ENCODE measurements at regions not wholly inside any gene's neighbourhood (a gene's known extent, or its start where the extent isn't known, plus 50 kb on each side); places are given as distances from the start of the nearest gene placed in this dataset.
"Not testable (repeated sequence)": the region's sequence is repeated elsewhere in the genome, so short reads cannot be mapped to it uniquely, and the experiment has no call there.

DNA sequence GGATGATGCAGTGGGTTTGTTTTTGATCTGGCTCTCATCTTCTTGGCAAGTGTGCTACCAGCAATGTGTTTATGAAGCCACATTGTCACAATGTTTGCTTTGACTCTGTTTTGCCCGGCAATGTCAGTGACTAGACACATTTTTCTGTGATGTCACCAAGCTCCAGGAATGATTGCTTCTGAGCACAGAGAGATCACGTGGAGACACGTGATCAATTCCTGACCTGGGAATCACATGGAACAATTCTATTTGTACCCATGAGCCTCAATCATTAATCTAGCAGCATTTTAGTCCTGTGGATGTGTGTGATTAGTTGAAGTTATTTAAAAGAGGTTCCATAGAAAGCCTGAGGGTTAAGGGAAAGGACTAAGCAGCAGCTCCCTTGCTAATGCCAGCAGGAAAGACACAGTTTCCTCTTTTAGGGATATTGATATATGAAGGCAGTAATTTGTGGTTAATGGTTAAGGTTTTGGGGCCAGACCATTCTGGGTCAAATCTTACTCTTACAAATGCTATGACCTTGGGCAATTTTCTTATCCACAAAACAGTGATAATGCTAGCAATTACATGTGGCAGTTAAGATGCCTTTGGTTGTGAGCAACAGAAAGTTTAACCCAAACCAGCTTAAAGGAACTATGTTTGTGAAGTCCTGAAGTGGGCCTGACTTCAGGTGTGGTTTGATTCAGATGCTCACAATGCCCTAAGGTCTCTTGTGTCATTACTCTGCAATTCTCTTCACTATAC is 59.0 kb downstream of the FASLG start:
- H3K27ac ChIP-seq, result no peak overlapping the region
- DNase-seq (ENCODE audit: low read depth, low spot score), result no peak

DNA sequence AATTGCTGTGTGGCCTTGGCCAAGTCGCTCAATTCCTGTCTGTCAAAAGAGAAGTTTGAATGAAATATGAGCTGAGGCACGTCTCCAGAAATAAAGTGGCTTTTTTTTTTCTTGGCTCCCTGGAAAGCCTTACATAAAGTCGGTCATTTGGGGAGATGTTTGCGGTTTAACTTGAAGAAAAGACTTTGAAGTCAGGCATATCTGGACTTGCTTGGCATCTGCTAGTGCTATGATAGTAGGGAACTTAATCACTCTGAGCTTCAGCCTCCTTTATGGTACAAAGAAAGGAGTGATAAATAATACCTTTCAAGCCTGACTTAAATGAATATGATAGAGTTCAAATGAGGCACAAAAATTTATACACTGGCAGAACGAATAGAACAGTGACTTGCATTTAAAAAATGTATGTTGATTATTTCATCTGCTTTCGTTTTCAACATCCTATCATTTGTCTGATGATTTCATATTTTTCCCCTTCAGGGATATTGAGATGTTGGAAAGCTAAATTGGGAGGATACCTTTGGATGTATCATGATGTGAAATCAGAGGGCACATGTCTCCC is 60.2 kb downstream of the FASLG start:
- peak overlapping the region; percentile 63 for H3K27ac ChIP-seq
- peak; percentile 83 for DNase-seq (ENCODE audit: low read depth, low spot score)

DNA sequence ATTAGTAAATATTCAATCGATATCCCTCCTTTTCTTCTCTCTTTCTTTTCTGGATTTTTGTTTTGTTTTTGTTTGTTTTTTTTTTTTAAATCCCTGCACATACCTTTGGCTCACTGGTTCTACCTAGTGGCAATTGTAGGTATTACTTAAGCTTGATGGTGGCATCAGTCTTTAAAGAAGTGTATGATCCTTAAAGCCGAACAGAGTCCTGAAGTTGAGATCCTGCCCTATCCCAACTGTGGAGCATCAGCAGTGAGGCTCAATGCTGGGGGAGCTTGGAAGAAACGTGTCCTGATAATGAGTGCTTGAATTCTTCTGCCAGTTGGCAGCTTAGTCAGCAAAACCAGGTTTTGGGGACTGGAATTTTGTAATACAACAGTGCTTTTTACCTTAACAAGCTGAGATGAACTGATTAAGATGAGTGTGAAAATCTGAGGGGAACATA is 60.8 kb downstream of the FASLG start:
- H3K27ac ChIP-seq, result peak overlapping the region; percentile 63
- DNase-seq (ENCODE audit: low read depth, low spot score), result no peak

DNA sequence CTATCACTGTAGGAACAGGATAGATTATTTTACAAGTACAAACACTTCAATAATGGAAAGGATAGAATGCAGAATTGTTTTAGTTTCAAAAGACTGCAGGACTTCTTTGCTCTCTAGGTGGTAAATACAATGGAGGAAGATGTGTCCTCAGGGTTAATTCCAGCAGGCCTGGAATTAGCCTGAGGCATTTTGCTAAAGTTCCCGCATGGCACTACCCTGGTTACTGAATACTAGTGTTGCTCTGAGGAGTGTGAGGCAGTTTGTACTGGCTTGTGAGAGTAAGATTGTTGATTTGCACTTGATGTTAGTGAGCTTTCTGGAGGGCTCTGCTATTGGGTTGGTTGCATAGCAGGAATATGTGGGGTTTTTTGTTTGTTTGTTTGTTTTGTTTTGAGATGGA is 61.4 kb downstream of the FASLG start:
- peak overlapping the region; percentile 63 for H3K27ac ChIP-seq
- DNase-seq (ENCODE audit: low read depth, low spot score), result no peak

DNA sequence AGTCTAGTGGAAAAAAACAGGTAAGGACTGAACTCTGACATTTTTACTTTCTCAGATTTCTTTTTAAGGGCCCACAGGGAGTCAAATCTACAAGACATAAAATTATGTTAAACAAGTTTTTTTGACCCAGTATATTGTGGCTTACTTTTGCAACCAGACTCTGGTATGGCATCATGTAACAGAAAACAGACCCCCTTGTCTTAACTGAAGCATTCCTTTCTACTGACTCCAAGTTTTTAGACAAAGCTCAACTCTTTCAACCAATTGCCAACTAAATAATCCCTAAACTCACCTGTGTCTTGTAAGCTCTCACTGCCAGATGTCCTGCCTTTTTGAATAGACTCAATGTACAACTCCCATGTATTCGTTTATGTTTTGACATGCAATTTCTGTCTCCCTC is 64.3 kb downstream of the FASLG start:
- H3K27ac ChIP-seq, result no peak overlapping the region
- no peak for DNase-seq (ENCODE audit: low read depth, low spot score)

DNA sequence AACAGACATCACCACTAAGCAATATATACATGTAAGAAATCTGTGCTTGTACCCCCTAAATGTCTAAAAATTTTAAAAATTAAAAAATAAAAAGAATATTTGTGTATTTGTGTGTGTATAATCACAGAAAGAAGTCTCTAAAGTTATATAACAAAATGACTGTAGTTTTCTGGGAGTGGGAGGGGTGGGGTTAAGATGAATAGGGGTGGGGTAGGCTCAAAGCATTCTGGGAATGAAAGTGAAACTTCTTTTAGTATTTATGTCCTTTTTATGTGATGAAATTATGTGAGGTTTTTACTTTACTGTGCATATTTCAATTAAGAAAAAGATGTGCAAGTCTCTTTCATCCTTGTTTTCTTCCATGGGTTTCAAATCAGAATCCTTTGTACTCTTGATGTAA is 65.3 kb downstream of the FASLG start:
- no peak for DNase-seq (ENCODE audit: low read depth, low spot score)
- no peak overlapping the region for H3K27ac ChIP-seq

DNA sequence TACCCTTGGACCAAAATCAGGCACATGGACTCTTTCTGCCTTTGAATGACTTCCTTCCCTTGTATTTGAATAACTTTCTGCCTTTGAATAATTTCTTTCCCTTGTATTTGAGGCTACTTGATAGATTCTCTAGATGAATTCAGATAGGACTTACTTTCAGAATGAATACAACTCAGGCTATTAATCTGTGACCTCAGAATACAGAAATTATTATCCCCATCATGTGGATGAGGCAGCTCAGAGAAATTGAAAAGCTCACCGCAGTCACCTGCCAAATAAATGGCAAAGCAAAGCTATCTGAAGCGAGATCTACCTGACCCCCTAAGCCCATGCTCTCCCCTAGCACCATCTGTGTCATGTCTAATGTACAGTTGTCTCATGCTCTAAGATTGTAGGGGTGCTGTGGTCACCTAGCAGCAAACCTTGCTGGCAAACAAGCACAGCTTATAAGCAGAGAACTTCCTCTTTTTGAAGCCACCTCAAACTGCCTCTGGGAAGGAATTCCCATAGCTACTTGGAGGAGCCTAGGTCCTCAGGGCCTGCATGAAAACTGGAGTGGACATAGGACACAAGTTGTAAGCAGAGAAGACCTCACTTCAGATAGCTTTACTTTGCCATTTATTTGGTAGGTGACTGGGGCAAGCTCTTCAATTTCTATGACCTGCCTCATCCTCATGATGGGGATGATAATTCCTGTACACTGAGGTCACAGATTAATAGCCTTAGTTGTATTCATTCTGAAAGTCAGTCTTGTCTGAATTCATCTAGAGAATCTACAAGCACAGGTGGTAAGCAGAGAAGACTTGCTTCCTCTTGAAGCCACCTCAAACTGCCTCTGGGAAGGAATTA is 66.1 kb downstream of the FASLG start:
- no peak for DNase-seq (ENCODE audit: low read depth, low spot score)
- H3K27ac ChIP-seq, result no peak overlapping the region

DNA sequence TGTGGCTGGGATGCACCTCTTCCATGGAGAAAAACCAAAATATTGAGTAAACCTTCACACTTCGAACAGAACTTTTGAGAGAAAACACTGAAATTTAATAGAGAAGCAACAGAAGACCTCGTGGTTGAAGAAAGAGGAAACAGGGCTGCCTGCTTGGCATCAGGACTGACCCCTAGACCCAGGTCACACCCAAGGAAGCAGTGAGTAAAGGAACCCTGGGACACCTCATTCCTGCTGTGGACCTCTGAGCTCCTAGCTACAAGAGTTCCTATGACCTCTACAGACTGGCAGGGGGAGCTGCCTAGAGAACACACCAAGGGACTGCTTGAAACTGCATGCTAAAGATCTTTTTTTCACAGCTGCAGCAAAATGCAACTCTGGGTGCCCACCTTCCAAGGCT is 67.8 kb downstream of the FASLG start:
- no peak for DNase-seq (ENCODE audit: low read depth, low spot score)

DNA sequence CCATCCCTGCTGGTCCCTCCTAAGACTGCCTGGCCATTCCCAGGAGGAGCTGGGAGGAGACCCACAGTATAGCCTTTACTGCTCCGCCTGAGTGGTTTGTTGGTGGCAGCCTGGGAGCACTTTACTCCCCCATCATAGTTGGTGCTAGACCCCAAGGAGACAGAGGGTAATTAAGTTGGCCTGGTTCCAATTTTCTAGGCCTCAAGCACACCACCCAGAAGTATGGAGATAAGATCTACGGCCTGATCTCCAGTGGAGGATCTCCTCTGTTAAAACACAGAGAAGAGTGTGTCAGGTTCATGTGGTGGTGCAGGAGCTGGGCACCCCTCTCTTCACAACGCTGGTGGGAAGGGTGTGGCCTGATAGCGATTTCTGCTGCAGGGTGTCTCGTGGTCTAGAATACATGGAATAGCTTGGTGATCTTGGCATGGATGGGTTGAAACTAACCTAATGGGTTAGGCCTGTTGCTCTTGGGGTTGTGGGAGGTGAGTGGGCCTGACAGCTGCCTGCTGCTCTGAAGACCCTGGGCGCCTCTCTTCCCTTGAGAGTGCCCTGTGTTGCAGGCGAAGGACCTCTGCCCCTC is 68.5 kb downstream of the FASLG start:
- H3K27ac ChIP-seq, result no peak overlapping the region

More for the DNA sequence above, 67.8 kb downstream of the FASLG start:
- H3K27ac ChIP-seq, result no peak overlapping the region

DNA sequence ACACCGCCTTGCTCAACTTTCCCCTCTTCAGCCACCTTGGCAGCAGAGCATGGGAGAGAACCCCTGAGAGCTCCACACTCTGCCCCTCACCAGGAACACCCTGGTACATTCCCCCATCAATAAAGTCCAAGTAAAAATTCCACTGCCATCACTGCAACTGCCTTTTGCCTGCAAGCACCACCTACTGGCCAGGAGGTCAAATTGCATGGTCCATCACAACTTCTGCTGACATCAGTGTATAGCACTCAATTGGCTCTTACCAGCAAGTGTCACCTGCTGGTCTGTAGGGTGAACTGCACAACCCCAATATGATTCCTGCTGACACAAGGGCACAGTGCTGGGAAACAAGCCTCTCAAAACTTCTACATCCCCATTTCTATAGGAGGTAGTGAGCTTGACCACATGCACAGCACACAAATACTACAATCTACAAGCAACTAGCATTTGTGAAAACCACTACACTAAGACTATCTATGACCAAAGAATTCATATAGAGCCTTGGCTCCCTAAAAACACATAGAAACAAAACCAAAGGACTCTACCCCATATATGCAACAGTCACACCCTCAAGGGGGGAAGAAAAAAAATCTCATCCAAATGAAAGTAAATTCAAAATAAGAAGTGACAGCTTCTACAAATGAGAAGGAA is 69.2 kb downstream of the FASLG start:
- DNase-seq (ENCODE audit: low read depth, low spot score), result no peak
- H3K27ac ChIP-seq, result no peak overlapping the region

More for the DNA sequence above, 68.5 kb downstream of the FASLG start:
- DNase-seq (ENCODE audit: low read depth, low spot score), result no peak

DNA sequence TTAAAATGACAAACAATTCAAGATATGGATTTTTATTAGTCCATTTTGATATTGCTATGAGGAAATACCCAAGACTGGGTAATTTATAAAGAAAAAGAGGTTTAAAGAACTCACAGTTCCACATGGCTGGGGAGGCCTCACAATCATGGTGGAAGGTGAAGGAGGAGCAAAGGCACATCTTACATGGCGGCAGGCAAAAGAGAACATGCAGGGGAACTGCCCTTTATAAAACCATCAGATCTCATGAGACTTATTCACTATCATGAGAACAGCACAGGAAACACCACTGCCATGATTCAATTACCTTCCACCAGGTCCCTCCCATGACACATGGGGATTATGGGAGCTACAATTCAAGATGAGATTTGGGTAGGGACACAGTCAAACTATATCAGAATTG is 69.8 kb downstream of the FASLG start:
- DNase-seq (ENCODE audit: low read depth, low spot score); H3K27ac ChIP-seq: not testable (repeated sequence)

DNA sequence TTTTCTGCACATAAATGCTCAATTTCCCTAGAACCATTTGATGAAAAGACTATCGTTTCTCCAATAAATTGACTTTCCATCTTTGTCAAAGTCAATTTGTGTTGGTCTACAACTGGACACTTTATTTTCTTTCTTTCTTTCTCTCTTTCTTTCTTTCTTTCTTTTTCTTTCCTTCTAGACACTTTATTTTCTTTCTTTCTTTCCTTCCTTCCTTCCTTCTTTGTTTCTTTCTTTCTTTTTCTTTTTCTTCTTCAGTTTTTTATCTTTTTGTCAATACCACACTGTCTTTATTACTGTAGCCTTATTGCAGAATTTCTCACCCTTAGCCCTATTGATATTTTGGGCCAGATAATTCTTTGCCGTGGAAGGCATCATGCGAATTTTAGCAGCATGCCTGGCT is 73.5 kb downstream of the FASLG start:
- no peak overlapping the region for H3K27ac ChIP-seq
- DNase-seq (ENCODE audit: low read depth, low spot score), result no peak

DNA sequence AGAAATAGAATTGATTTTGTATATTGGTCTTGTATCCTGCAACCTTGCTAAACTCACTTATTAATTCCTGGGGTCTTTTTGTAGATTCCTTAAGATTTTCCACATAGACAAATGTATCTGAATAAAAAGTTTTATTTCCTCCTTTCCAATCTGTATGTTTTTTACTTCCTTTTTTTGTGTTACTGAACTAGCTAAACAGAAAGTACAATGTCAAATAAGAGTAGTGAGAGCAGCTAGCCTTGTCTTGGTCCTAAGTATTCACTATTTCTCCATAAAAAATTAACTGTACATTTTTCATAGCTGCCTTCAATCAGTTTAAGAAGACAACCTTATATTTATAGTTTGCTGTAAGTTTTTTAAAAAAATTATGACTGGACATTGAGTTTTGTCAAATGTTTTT is 74.9 kb downstream of the FASLG start:
- DNase-seq (ENCODE audit: low read depth, low spot score), result no peak
- H3K27ac ChIP-seq, result no peak overlapping the region

DNA sequence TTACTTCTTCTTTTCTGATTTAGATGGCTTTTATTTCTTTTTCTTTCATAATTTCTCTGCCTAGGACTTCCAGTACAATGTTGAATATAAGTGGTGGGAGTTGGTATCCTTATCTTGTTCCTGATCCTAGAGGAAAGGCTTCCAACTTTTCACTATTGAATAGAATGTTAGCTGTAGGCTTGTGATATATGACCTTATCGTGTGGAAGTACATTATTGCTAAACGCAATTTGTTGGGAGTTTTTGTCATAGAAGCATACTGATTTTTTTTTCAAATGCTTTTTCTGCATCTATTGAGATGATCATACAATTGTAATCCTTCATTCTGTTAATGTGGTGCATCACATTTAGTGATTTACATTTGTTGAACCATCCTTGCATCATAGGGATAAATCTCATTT is 79.5 kb downstream of the FASLG start:
- DNase-seq (ENCODE audit: low read depth, low spot score), result no peak
- H3K27ac ChIP-seq, result no peak overlapping the region

DNA sequence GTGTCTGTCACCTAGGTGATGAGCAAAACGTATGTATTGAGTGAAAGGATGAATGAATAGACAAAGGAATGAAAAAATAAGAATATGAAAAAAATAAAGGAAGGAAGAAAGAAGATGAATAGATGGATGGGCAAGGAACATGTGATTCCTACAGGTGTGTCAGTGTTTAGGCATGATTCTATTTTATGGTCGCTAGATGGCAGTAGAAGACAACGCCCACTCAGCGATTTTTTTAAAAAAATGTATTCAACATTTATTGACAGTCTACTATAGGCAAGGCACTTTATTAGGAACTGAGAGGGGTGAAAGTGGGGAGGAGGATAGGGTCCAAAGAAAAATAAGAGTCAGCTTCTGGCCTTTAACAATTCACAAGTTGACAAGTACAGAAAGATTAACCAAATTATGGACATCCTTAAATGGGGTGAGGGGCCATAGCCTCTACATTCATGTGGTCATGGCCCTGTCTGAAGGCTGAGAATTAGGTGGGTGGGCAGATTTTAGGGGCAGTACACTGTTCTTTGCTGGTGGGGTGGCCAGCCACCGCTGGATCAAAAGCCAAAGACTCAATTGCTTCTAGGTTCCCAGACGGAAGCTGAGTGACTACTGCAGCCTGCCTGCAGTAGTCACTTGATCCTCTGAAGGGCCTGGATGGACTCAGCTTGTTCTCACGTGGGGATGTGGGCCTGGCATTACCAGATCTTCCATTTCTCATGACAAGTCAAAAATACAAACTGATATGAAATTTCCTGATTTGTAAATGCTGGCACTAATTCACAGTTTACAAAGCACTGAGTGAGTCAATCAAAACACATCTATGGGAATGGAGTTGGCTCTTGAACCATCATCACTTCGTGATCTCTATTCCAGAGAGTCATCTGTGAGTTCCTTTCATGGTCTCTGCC is 83.9 kb downstream of the FASLG start:
- no peak overlapping the region for H3K27ac ChIP-seq
- no peak for DNase-seq (ENCODE audit: low read depth, low spot score)

DNA sequence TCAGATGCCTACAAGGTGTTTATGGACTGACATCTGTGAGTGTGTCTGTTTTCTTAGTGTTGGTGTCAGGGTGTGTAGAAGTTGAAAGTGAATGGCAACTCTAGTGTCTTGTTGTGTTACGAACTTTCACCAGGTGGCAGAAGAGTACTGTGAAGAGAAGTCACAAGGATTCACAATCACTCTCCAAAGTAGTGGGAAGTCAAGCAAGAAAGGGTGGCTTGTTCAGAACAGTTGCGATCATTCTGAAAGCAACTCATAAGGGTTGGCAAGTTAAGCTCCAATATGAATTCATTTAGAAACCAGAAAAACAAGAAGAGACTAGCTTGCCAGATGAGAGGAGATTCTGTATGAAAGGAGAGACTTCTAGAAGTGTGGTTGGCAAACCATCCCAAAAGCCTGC is 86.1 kb downstream of the FASLG start:
- DNase-seq (ENCODE audit: low read depth, low spot score), result no peak

DNA sequence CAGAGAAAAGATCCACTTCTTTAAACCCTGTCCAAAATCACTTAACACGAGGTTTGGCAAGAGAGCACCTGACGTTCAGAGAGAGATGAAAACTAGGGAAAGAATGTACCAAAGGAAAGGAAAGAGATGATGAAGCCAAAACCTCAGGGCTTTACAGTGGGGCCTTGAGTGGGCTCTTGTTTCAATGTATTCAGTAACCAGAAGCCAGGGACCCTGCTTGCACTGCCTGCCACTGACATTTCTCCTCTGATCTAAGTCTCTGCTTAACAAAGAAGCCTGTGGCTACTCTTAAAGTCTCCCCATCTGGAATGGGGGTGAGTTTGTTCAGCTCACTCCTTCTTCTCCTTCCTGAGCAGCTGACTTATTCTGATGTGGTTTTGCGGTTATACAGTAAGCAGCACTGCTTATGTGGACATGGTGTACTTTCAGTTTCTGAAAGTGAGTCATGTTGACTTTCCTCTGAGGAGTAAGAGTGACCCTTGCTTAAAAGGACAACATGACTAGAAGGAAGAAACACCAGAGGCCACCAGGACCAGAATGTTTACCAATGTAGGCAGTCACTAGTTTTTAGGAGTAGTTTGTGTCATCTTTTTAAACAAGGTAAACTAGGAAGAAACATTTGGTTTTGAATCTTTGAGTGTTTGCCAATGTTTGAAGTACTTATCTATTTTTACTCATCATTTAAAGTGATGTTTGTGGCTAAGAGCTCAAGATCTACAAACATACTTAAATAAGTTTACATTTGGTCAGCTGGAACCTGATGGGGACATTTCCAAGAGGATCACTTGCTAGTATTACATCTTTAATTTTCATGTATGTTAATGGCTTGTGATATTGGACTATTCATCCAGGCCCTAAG is 87.4 kb downstream of the FASLG start:
- DNase-seq (ENCODE audit: low read depth, low spot score), result peak; percentile 98
- peak overlapping the region; percentile 40 for H3K27ac ChIP-seq

More for the DNA sequence above, 86.1 kb downstream of the FASLG start:
- H3K27ac ChIP-seq, result no peak overlapping the region

DNA sequence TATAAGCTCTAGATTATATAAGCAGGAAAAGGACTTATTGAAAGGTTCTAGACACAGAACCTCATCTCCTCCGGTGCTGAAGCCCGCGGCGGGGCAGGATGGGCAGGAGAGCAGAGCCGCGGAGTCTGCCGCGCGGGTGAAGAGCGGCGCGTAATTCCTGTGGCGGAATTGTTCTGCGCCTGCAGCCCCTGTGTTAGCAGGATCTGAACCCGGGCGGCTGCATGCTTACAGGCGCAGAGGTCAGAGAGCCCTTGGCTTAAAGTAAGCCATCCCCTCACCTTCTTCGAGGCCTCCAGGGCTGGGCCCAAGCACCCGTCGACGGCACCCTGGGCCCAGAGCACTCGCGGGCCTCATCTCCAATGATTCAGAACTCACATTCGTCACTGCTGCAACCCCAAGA is 89.3 kb downstream of the FASLG start:
- no peak overlapping the region for H3K27ac ChIP-seq
- DNase-seq (ENCODE audit: low read depth, low spot score), result no peak

Data from epithelial cell of prostate (primary cell).